BLaER1 treated with 17β-estradiol and CSF1 and Interleukin-3, amounts not matched to agents 10 nM and 100 nM (cell line): ENCODE measurements at regions not wholly inside any gene's neighbourhood (a gene's known extent, or its start where the extent isn't known, plus 50 kb on each side); places are given as distances from the start of the nearest gene placed in this dataset.

Experiments
- H3K27ac ChIP-seq, 11 experiments: shearing (Covaris generic); formaldehyde crosslinking; 2 replicates each; pipeline ENCODE4 v1.8.1; 2022
- H3K27me3 ChIP-seq, 11 experiments: shearing (Covaris generic); formaldehyde crosslinking; 2 replicates each; pipeline ENCODE4 v1.8.1; 2022
- H3K36me3 ChIP-seq, 11 experiments: shearing (Covaris generic); formaldehyde crosslinking; 2 replicates each; pipeline ENCODE4 v1.8.1; 2022
- H3K4me1 ChIP-seq, 10 experiments: shearing (Covaris generic); formaldehyde crosslinking; 2 replicates each; pipeline ENCODE4 v1.8.1; 2022
- H3K4me2 ChIP-seq, 11 experiments: shearing (Covaris generic); formaldehyde crosslinking; 2 replicates each; pipeline ENCODE4 v1.8.1; 2022
- H3K4me3 ChIP-seq, 10 experiments: shearing (Covaris generic); formaldehyde crosslinking; 2 replicates each; pipeline ENCODE4 v1.8.1; 2022
- H3K9ac ChIP-seq, 11 experiments: shearing (Covaris generic); formaldehyde crosslinking; 2 replicates each; pipeline ENCODE4 v1.8.1; 2022
- H3K9me3 ChIP-seq, 11 experiments: shearing (Covaris generic); formaldehyde crosslinking; replicated peaks in 1 of 11; 2 replicates each; pipeline ENCODE4 v1.8.1; 2022
- H4K20me1 ChIP-seq, 11 experiments: shearing (Covaris generic); formaldehyde crosslinking; 2 replicates each; pipeline ENCODE4 v1.8.1; 2022
- Cebpa-rat ChIP-seq, 11 experiments: shearing (Covaris generic); IDR thresholded peaks; 2 replicates each; pipeline ENCODE4 v1.8.1; 2022

GRCh38 chr4:164405774-164406173, 348.2 kb upstream of the SMIM31 start:
- Histone ChIP-seq H3K9ac (no peak overlapping the region), H3K27ac (no peak overlapping the region), H3K4me3 (no peak overlapping the region), H3K9me3 (no peaks in the 10 kb centered on the region), H3K4me1 (no peaks in the 10 kb centered on the region), H3K36me3 (no peaks in the 10 kb centered on the region), H3K27me3 (no peaks in the 10 kb centered on the region), H4K20me1 (no peaks in the 10 kb centered on the region), H3K4me2 (no peak overlapping the region)
- TF ChIP-seq Cebpa-rat (IDR thresholded peaks at IDR 0.05), result no peak

- Histone ChIP-seq H3K27ac (no peak overlapping the region), H3K4me3 (no peak overlapping the region), H3K36me3 (no peaks in the 10 kb centered on the region), H3K4me1 (no peaks in the 10 kb centered on the region), H3K9ac (no peak overlapping the region), H3K9me3 (no peaks in the 10 kb centered on the region), H3K27me3 (no peaks in the 10 kb centered on the region), H3K4me2 (no peak overlapping the region), H4K20me1 (no peaks in the 10 kb centered on the region)
- TF ChIP-seq Cebpa-rat (IDR thresholded peaks at IDR 0.05), result no peak
These were observed 345.1 kb upstream of the SMIM31 start for GRCh38 chr4:164408831-164409230.

- no peaks in the 10 kb centered on the region for H3K27me3 ChIP-seq
- no peak overlapping the region for H3K9ac ChIP-seq
- H3K4me1 ChIP-seq, result no peaks in the 10 kb centered on the region
- no peaks in the 10 kb centered on the region for H3K36me3 ChIP-seq
- no peaks in the 10 kb centered on the region for H3K9me3 ChIP-seq
- H3K27ac ChIP-seq, result no peak overlapping the region
- H3K4me2 ChIP-seq, result no peak overlapping the region
- no peaks in the 10 kb centered on the region for H4K20me1 ChIP-seq
- TF ChIP-seq Cebpa-rat (IDR thresholded peaks at IDR 0.05), result no peak
- no peak overlapping the region for H3K4me3 ChIP-seq
These were observed 343.5 kb upstream of the SMIM31 start for GRCh38 chr4:164410401-164410800.

- no peak for TF ChIP-seq Cebpa-rat (IDR thresholded peaks at IDR 0.05)
These were observed 341.7 kb upstream of the SMIM31 start for GRCh38 chr4:164412246-164412645.

GRCh38 chr4:164413743-164414142, 340.2 kb upstream of the SMIM31 start:
- Histone ChIP-seq H3K36me3 (no peaks in the 10 kb centered on the region), H3K4me3 (no peak overlapping the region), H3K9me3 (no peaks in the 10 kb centered on the region), H4K20me1 (no peaks in the 10 kb centered on the region), H3K4me1 (no peaks in the 10 kb centered on the region), H3K9ac (no peak overlapping the region), H3K27ac (no peak overlapping the region), H3K4me2 (no peak overlapping the region), H3K27me3 (no peaks in the 10 kb centered on the region)
- TF ChIP-seq Cebpa-rat (IDR thresholded peaks at IDR 0.05), result no peak

More at GRCh38 chr4:164412246-164412645, 341.7 kb upstream of the SMIM31 start:
- Histone ChIP-seq H3K4me1 (no peaks in the 10 kb centered on the region), H3K9ac (no peak overlapping the region), H3K27ac (no peak overlapping the region), H3K9me3 (no peaks in the 10 kb centered on the region), H3K4me3 (no peak overlapping the region), H4K20me1 (no peaks in the 10 kb centered on the region), H3K36me3 (no peaks in the 10 kb centered on the region), H3K27me3 (no peaks in the 10 kb centered on the region), H3K4me2 (no peak overlapping the region)

- H3K27ac ChIP-seq, result no peak overlapping the region
- H3K4me1 ChIP-seq, result no peaks in the 10 kb centered on the region
- no peak overlapping the region for H3K4me2 ChIP-seq
- no peaks in the 10 kb centered on the region for H4K20me1 ChIP-seq
- H3K36me3 ChIP-seq, result no peaks in the 10 kb centered on the region
- TF ChIP-seq Cebpa-rat (IDR thresholded peaks at IDR 0.05), result no peak
- H3K9ac ChIP-seq, result no peak overlapping the region
- H3K27me3 ChIP-seq, result no peaks in the 10 kb centered on the region
- H3K9me3 ChIP-seq, result 0 out of 22 replicates have a peak, but pooled peaks cover 0 to 5% (median 0%) of the 10 kb centered on the region in 11 experiments
- H3K4me3 ChIP-seq, result no peak overlapping the region
These were observed 330.1 kb upstream of the SMIM31 start for GRCh38 chr4:164423819-164424218.

GRCh38 chr4:164424846-164425245, 329.1 kb upstream of the SMIM31 start:
- H3K4me2 ChIP-seq, result no peak overlapping the region
- H3K4me3 ChIP-seq, result no peak overlapping the region
- no peak for TF ChIP-seq Cebpa-rat (IDR thresholded peaks at IDR 0.05)
- H3K9ac ChIP-seq, result no peak overlapping the region
- H3K9me3 ChIP-seq, result 0 out of 22 replicates have a peak, but pooled peaks cover 0 to 5% (median 0%) of the 10 kb centered on the region in 11 experiments
- no peak overlapping the region for H3K27ac ChIP-seq
- H3K4me1 ChIP-seq, result no peaks in the 10 kb centered on the region
- no peaks in the 10 kb centered on the region for H4K20me1 ChIP-seq
- no peaks in the 10 kb centered on the region for H3K27me3 ChIP-seq
- H3K36me3 ChIP-seq, result no peaks in the 10 kb centered on the region

DNA sequence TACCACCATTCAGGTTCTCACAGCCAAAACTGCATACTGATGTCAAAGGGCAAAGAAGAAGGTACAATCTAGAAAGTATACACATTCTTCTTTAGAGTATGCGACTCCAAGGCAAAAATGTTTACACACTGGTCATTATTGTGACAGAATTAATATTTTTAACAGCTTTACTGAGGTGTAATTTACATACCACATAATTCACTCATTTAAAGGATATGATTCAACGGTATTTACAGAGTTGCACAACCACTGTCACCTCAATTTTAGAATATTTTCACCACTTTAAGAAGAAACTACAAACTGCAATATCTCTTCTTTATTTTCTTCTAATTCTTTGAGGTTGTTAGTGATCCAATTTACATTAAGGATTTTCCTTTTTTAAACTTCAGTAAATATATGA, 325.4 kb upstream of the SMIM31 start:
- Histone ChIP-seq H3K4me2 (no peak overlapping the region), H3K36me3 (no peaks in the 10 kb centered on the region), H4K20me1 (no peaks in the 10 kb centered on the region), H3K4me1 (no peaks in the 10 kb centered on the region), H3K27ac (no peak overlapping the region), H3K9me3 (no peaks in the 10 kb centered on the region), H3K27me3 (no peaks in the 10 kb centered on the region), H3K4me3 (no peak overlapping the region), H3K9ac (no peak overlapping the region)
- TF ChIP-seq Cebpa-rat (IDR thresholded peaks at IDR 0.05), result no peak

GRCh38 chr4:164438321-164438720, 315.6 kb upstream of the SMIM31 start:
- H3K27ac ChIP-seq, result no peak overlapping the region
- no peak overlapping the region for H3K4me2 ChIP-seq
- TF ChIP-seq Cebpa-rat (IDR thresholded peaks at IDR 0.05), result no peak

GRCh38 chr4:164439037-164439436, 314.9 kb upstream of the SMIM31 start:
- Histone ChIP-seq H4K20me1 (no peaks in the 10 kb centered on the region), H3K4me1 (no peaks in the 10 kb centered on the region), H3K36me3 (no peaks in the 10 kb centered on the region), H3K27ac (no peak overlapping the region), H3K9me3 (no peaks in the 10 kb centered on the region), H3K27me3 (no peaks in the 10 kb centered on the region), H3K4me2 (no peak overlapping the region), H3K9ac (no peak overlapping the region), H3K4me3 (no peak overlapping the region)
- no peak for TF ChIP-seq Cebpa-rat (IDR thresholded peaks at IDR 0.05)

More at GRCh38 chr4:164438321-164438720, 315.6 kb upstream of the SMIM31 start:
- Histone ChIP-seq H3K4me1 (no peaks in the 10 kb centered on the region), H3K9me3 (no peaks in the 10 kb centered on the region), H3K9ac (no peak overlapping the region), H3K36me3 (no peaks in the 10 kb centered on the region), H4K20me1 (no peaks in the 10 kb centered on the region), H3K27me3 (no peaks in the 10 kb centered on the region), H3K4me3 (no peak overlapping the region)
